ENCODE measurements at regions not wholly inside any gene's neighbourhood (a gene's known extent, or its start where the extent isn't known, plus 50 kb on each side); places are given as distances from the start of the nearest gene placed in this dataset.

- TF ChIP-seq, protein P1, sequence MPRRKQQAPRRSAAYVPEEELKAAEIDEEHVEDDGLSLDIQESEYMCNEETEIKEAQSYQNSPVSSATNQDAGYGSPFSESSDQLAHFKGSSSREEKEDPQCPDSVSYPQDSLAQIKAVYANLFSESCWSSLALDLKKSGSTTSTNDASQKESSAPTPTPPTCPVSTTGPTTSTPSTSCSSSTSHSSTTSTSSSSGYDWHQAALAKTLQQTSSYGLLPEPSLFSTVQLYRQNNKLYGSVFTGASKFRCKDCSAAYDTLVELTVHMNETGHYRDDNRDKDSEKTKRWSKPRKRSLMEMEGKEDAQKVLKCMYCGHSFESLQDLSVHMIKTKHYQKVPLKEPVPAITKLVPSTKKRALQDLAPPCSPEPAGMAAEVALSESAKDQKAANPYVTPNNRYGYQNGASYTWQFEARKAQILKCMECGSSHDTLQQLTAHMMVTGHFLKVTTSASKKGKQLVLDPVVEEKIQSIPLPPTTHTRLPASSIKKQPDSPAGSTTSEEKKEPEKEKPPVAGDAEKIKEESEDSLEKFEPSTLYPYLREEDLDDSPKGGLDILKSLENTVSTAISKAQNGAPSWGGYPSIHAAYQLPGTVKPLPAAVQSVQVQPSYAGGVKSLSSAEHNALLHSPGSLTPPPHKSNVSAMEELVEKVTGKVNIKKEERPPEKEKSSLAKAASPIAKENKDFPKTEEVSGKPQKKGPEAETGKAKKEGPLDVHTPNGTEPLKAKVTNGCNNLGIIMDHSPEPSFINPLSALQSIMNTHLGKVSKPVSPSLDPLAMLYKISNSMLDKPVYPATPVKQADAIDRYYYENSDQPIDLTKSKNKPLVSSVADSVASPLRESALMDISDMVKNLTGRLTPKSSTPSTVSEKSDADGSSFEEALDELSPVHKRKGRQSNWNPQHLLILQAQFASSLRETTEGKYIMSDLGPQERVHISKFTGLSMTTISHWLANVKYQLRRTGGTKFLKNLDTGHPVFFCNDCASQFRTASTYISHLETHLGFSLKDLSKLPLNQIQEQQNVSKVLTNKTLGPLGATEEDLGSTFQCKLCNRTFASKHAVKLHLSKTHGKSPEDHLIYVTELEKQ (tag by site-specific recombination; IDR thresholded peaks at IDR 0.05; ENCODE audit: borderline replicate concordance), result no peak
- TF ChIP-seq, protein P2, sequence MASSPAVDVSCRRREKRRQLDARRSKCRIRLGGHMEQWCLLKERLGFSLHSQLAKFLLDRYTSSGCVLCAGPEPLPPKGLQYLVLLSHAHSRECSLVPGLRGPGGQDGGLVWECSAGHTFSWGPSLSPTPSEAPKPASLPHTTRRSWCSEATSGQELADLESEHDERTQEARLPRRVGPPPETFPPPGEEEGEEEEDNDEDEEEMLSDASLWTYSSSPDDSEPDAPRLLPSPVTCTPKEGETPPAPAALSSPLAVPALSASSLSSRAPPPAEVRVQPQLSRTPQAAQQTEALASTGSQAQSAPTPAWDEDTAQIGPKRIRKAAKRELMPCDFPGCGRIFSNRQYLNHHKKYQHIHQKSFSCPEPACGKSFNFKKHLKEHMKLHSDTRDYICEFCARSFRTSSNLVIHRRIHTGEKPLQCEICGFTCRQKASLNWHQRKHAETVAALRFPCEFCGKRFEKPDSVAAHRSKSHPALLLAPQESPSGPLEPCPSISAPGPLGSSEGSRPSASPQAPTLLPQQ (tag by site-specific recombination; IDR thresholded peaks at IDR 0.05), result no peak
- TF ChIP-seq GFI1B (tag by site-specific recombination; IDR thresholded peaks at IDR 0.05) (no peak), ZNF211 (tag by site-specific recombination; IDR thresholded peaks at IDR 0.05; ENCODE audit: low read depth) (no peak), ZNF366 (tag by site-specific recombination; conservative IDR thresholded peaks at IDR 0.05) (no peak), GLIS2 (tag by site-specific recombination; IDR thresholded peaks at IDR 0.05) (no peak), KLF7 (tag by site-specific recombination; IDR thresholded peaks at IDR 0.05; ENCODE audit: borderline replicate concordance) (no peak)
Observed at GRCh38 chrX:45502396-45502795, 301.7 kb upstream of the DIPK2B start (continued).

- ChIA-PET CTCF (interaction anchor here (0.7 kb wide), 1 partner anchor 86 kb away, joined by 5 read pairs; no protein-coding TSS in a partner anchor), POLR2A (no interaction called here)
- Histone ChIP-seq H3K27ac (ENCODE audit: extremely low read depth, low read depth, low read length) (no peak overlapping the region), H3K36me3 (ENCODE audit: control insufficient read depth in 2 of 2, insufficient read depth in 1 of 2, low read length in 2 of 2) (no peaks in the 10 kb centered on the region), H3K9me3 (ENCODE audit: control insufficient read depth, insufficient read depth, low read depth, low read length) (no peaks in the 10 kb centered on the region), H3K4me3 (ENCODE audit: low read depth, low read length) (no peak overlapping the region), H3K4me1 (ENCODE audit: control insufficient read depth, insufficient read depth, low read length) (peaks cover under 1% of the 10 kb centered on the region; the same call in 1 of the 2 replicates)
- TF ChIP-seq ZNF19 (tag by site-specific recombination; IDR thresholded peaks at IDR 0.05; ENCODE audit: low read depth) (no peak), ZNF266 (tag by site-specific recombination; IDR thresholded peaks at IDR 0.05; ENCODE audit: low read depth) (no peak), ZNF155 (tag by site-specific recombination; IDR thresholded peaks at IDR 0.05) (no peak), ZNF18 (tag by site-specific recombination; IDR thresholded peaks at IDR 0.05) (no peak), ZNF274 (IDR thresholded peaks at IDR 0.05; ENCODE audit: low read length) (no peak), ZNF274 (tag by site-specific recombination; IDR thresholded peaks at IDR 0.05; ENCODE audit: borderline replicate concordance) (no peak), ZNF280D (tag by site-specific recombination; IDR thresholded peaks at IDR 0.05) (no peak), ZNF768 (tag by site-specific recombination; IDR thresholded peaks at IDR 0.05) (no peak), ZNF610 (tag by site-specific recombination; IDR thresholded peaks at IDR 0.05; ENCODE audit: borderline replicate concordance) (no peak), ZSCAN30 (tag by site-specific recombination; IDR thresholded peaks at IDR 0.05) (no peak), BCL11A (tag by site-specific recombination; IDR thresholded peaks at IDR 0.05; ENCODE audit: low read depth) (no peak), PBX3 (CRISPR knock-in tag; IDR thresholded peaks at IDR 0.05) (no peak)
- TF ChIP-seq, protein P1 (tag by site-specific recombination; IDR thresholded peaks at IDR 0.05; ENCODE audit: borderline replicate concordance), result no peak
Observed at GRCh38 chrX:45497290-45497689, 296.6 kb upstream of the DIPK2B start.

All from HEK293 (cell line).